ENCODE measurements at regions not wholly inside any gene's neighbourhood (a gene's known extent, or its start where the extent isn't known, plus 50 kb on each side); places are given as distances from the start of the nearest gene placed in this dataset.

DNA sequence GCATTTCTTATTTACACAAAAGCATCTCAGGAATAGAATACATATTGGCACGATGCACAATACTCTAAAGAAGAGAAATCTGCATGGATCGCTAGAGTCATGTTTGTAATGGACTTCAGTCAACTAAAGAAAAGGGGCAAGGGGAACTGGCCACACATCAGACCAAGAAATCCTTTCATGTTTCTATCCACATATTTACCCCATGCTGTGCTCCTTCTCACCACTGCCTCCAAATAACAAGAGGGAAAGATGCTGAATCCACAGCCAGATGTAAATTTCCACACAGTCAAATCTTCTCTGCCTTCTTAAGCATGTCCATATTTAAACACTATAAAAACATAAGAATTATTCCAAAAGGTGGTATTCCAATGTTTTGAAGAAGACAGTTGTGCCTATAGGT is 67.6 kb downstream of the COX18 start:
- no peak for DNase-seq

DNA sequence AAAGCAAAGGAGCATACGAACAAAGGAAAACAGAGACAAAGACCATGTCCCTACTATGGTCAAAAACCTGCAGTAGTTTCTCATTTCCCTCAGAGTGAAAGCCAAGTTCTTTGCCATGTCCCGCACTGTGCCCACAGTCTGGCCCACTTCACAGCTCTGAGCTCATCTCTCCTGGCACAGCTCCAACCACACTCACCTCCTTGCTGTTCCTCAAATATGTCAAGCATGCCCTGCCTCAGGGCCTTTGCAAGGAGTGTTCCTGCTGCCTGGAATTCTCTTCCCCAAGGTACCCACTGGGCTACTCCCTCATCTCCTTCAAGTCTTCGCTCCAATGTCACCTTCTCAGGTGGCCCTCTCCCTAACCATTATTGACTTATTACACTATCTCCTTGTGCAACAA is 72.1 kb downstream of the COX18 start:
- no peak for DNase-seq

DNA sequence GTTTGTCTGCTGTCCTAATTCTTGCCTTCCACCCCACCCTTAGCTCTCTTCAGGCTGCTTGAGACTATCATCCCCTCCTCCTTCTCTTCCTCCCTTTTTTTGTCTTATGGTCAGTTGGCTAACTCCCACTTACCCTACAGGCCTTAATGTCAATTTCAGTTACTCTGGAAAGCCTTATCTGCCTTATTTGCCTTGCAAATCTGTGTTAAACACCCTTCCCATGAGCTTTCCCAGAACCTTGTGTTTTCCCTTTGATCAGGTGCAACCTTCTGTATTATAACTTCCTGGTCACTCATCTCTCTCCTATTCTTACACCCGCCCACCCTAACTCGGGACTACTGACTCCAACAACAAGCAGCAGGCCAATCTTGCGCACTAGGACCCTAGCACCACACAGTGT is 74.8 kb downstream of the COX18 start:
- DNase-seq = no peak

DNA sequence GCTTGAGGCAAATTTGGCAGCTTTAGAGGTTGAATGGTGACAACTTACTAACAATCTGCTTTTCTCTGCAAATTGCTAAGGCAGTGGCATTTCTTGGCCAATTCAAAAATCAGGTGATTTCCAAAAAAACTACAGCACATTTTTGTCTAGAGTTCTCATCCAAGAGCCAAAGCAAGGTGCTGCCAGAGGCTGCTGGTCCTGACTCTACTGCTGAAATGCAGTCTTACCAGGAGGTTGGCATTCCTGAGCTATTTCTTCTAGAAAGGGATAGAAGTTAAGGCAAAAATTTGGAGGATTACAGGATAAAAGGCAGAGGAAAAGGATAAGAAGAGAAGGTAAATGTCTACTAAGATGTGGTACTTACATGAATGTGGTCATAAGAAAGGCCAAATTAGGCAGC is 75.6 kb downstream of the COX18 start:
- no peak for DNase-seq

DNA sequence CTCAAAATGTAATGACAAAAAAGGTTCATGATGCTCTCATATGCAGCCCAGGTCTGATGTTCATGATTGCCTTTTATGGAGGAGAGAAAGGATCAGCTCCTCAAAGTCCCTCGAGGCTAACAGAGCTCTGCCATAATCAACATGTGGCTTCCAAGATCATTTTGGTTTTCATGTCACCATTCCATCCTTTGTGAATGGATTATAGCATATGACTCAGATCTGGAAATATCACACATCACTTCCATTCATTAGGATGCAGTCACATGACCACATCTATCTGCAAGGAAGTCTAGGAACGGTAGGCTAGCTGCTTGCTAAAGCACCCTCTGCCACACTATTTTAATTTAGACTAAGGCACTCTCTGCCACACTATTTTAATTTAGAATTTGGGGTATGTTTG is 77.6 kb downstream of the COX18 start:
- no peak for DNase-seq

DNA sequence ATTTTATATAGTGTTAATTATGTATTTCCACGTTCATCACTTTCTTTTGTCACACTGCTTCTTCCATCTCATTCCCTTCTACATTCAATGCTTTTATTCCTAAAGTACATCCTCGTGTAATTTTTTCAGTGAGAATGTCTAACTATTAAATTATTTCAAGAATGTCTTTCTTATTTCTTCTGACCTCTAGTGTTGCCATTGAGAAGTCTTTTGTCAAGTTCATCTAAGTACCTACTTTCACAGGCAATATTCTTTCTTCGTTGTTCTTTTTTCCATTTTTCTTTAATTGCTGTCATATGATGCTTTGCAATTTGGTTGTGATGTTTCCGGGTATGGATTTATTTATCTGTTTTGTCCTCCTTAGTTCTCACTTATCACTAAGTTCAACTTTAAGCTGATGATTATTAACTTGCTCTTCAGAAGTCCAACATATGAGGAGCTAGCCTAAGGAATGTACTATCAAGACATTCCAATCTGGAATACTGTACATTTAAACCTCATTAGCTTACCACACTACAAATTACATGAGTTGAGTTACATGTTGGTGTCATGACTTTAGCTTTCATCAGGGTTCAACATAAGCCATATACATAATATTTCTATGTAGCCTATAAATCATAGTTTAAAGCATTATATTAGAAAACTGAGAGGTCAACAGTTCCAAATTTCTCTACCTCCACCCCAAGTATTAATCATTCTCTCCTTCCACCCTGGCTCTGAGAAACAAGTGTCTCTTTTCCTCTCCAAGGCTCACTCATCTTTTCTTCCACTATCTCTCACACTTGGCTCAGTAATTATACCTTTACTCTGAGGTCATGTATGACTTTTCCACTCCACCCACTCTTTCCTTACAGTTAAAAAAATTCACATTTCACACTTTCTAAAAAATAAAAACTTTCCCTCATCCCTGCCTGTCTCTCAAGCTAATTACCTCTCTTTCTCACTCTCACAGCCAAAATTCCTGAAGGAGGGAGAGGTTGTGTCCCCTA is 81.5 kb downstream of the COX18 start:
- no peak for DNase-seq

DNA sequence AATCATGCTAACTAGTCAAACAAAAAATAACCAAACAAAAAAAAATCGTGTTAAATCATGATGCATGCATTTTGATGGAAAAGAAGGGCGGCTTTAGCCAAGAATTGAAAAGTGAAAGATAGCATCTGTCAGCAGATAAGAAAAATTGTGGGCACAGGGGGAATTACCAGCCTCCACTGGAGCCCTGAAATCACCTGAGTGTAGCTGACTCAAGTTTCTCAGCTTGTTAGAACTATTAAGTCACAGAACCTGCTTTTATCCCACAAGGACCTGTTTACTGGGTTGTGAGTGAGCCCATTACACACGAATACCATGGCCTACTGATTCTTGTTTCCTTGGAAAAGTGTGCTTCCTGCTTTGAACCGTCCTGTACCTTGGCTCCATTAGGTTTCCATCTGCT is 85.2 kb downstream of the COX18 start:
- no peak for DNase-seq

DNA sequence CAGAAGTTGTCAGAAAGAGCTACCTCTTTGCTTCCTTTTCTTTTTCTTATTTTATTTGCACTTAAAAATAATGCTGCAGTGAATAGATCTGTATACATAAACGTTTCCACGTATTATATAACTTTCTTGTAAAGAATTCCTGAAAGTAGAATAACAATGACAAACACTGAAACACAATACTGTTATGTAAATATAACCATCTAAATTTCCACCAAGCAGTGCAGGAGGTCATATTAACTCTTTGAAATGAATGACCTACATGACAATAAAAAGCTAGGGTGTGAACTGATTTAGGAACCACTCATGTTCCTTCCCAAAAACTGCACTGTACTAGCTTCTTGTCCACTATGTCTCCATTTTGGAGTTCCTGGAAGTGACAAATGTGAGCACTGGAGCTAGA is 85.8 kb downstream of the COX18 start:
- DNase-seq = no peak

DNA sequence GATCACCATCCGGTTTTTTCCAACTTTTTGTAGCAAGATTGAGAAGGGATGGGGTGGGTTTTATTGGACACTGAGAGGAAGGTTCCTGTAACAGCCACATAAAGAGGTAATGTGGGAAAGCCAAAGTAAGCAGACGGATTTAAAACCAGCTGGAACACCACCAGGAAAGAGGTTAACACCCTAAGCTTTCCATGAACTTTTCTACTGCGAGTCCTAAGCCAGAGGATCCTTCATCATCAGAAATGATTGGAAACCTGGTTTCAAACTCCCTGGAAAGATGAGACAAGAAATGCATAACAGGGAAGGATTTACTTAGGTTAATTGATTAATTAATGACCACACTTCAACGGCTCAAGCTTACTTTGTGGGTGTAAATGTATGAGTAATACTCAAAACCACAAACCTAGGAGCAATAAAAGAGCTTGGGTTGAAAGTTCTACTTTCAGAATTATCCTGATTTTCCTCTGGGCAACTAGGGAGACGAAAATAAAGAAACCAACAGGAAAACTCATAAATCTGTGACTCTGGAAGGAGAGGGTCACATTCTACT is 91.5 kb downstream of the COX18 start:
- DNase-seq = no peak

DNA sequence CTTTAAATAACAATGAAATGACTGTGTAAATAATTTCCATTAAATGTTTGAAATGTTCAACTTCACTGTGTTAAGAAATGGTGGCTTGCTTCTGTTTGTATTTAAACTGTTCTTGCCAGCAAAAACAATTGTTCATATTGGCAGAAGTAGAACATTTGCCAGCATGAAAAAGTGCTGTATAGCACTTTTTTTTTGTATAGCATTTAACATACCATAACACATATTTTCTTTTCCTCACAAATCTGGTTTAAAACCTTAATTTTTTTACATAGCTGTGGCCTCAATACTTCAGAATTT is 94.1 kb downstream of the COX18 start:
- DNase-seq = no peak

DNA sequence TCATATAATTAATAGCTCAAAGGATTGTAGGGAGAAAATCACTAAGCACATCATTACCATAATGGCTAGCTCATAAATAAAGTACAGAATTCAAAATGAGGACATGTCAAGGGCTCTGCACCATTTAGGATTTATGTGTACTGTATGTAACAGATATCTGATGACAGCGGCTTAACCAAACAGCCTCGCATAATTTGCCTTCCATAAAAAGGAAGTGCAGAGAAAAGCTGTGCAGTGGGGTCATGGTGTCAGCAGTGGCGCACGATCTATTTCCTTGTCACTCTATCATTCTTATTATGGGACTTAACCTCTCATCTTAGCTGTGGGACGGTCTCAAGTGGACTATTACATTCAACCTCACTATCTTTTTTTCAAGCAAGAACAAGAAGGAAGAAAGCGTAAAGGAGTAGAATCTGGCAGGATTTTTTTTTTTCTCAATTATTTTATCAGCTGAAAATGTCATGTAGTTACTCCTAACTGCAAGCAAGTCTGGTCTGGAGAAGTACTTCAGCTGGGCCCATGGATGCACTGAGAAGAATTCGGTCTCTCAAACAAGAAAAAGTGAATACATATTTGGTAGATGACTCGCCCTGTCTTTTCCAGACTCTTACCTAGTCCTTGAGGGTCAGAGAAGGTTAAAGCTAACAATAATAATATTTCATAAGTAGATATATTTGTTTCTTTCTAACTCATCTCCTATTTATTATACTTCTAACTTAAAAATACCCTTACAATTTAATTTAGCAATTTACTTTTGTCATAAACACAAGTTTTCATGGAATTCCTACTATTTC is 94.6 kb downstream of the COX18 start:
- no peak for DNase-seq

DNA sequence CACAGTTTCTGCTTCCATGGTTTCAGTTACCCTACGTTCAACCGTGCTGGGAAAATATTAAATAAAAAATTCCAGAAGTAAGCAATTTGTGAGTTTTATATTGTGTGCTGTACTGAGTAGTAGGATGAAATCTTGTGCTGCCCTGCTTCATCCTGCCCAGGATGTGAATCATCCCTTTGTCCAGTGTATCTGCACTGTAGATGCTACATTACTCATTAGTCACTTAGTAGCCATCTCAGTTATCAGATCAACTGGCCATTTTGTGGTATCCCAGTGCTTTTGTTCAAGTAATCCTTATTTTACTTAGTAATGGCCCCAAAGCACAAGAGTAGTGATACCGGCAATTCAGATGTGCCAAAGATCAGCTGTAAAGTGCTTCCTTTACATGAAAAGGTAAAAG is 97.9 kb downstream of the COX18 start:
- no peak for DNase-seq

DNA sequence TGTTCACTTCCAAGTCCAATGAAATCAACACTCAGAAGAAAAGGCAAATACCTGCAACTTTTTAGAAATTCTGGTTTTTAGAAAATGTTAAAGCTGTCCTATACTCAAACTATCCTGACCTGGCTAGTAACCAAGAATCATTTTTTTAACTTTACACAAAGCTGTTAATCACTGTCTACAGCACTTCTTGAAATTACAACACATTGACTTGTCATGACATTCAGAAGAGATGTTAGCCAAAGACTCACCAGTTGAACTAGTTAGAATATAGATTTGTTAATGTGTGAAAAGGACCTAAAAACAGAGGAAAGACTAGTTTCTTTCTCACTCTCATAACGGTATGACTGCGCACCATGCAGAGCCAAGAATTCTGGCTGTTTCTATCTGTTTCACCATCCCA is 98.8 kb downstream of the COX18 start:
- DNase-seq = no peak

DNA sequence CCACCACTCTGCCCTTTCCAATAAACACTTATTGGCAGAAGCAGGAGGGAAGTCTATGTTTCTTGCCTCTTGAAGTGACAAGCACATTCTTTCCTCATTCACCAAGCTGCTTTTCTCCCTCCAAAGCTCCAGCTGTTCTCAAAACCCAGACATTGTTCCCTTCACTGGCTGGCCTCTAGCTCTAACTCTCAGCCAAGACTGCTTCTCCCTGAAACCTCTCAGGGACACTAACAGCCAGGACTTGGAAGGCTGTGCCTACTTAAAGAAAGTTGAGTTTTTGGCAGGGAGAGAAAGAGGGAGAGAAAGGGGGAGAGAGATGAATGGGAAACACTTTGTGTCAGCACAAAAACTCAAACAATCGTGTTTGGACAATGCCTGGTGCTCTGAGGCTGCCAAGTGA is 99.5 kb downstream of the COX18 start:
- DNase-seq = no peak

DNA sequence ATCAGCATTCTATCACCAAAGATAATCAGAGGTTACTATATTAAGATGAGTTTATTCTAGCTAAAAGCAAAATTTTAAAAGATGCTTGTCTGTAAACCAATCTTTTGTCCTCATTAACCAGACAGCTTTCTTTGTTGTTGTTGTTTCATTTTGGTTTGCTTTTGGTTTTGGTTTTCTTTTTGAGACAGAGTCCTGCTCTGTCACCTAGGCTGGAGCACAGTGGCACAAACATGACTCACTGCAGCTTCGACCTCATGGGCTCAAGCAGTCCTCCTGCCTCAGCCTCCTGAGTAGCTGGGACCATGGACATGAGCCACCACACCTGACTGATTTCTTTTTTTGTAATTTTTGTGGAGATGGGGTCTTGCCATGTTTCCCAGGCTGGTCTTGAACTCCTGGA is 102.9 kb downstream of the COX18 start:
- DNase-seq = no peak

DNA sequence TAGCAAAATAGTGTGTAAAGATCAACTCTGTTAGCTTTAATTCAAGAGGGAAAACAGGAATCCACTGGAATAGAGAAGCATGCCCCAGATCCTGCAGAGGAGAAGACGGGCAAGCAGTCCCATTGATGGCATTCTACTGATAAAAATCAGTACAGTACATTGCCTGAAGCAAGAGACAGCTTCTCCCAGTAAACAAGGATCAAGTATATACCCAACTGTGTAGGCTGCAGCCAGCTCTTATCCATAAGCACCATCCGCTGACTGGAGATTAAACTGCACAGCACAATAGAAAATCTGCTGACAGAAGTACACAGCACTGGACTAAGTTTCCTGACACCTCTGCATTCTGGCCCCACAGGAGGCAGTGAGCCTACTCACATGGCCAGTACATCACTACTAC is 110.1 kb downstream of the COX18 start:
- DNase-seq = no peak

DNA sequence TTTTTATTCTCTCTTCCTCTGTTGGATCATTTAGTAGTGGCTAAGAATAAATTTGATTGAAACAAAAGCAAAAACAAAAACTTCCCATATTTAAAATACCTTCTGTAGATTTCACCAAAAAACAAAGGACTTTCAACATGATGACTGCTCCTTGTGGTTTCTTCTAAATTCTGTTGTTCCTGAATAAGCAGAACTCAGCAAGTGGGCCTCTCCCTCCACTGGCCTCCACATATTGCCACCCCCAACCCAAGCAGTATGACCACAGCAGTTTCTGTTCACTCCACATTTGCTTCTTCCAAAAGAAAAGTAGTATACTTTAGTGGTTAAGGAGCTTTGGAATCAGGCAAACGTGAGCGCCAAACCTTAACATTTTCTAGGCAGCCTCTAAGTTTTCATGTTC is 114.7 kb downstream of the COX18 start:
- no peak for DNase-seq

DNA sequence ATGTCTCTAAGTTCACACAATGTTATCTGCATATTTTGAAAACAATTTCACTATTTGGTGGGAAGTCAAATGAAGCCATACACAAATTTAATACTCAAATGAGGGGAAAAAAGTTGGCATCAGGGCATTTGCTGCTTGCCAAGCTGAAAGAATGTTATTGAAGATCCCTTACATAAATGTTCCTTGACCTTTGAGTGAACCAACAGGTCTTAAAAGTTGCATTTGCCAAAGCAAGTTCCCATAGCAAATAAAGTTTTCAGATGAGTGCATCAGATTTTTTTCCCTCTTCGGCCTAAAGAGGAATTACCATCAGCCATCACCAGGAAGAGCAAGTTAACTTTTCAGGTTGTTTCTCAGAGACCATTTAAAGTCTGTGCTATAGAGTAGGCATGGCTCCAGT is 115.9 kb downstream of the COX18 start:
- no peak for DNase-seq

DNA sequence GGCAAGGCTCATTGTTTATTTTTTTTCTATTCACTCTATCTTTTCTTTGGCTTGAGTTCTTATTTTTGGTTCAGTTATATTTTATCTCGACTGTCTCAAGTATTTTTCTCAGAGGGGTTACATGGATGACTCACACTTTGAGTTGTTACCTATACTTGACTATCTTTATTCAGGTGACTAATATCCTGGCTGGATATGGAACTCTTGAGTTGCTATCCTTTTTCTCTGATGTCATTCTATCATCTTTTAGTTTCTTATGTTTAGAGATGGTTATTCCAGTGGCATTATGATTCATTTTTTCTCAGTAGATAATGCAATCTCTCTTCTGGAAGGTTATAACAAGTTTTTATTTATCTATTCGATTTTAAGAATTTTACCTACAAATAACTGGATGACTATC is 117.9 kb downstream of the COX18 start:
- DNase-seq = no peak

DNA sequence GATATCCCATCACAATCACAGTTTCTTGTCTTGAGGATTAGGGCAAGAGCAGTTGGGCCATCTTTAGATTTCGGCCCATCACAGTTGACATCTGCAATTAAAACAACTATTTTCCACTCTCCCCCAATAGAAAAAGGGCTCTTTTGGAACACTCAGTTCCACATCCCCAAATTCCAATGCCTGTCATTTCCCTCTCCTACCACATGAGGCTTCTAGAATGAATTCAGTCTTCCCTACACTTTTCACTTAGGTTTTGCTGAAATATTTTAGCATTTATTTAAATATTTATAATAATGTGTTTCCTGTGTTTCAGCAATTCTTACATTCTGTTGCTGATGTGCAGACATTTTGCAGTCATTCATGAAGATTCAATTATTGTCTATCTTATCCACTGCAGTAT is 118.4 kb downstream of the COX18 start:
- DNase-seq = no peak

DNA sequence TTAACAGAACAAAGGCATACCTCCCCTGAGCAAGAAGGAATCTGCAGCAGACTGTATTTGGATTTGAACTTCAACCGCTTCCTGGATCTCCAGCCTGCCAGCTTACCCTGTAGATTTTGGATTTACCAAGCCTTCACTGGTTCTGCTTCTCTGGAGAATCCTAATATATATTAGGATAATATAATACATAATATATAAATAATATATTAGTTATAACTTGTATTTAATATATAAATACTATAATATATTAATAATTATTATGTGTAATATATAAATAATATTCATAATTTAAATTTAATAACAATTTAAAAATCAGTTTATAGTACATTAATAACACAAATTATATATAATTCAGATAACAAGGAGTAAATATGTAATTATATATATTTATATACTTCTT is 121.4 kb downstream of the COX18 start:
- no peak for DNase-seq

DNA sequence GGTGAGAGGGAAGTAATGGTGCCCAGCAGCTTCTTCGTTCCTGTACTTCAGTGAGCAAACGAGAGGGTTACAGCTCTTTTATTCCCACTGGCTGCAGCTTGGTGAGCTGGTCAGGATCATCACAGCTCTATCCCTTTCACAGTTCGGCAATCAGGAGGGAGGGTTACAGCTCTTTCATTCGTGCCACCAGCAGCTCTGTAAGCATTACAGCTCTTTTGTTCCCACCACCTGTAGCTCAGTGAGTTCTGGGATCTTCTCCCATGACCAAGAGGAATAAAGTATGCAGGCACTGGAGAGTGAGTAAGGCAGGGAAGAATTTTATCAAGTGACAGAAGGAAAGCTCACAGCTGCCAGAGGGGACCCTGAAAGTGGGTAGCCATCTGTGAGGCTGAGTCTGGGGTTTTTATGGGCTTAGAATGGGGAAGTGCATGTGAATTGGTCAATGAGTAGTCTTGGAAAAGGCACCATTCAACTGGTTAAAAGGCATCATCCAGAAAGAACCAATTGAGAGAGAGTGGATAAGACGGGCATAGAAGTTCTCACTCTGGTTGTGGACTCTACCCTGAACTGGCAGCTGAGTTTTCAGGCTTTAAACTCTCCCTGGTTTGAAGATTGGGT is 123.7 kb downstream of the COX18 start:
- DNase-seq = no peak

DNA sequence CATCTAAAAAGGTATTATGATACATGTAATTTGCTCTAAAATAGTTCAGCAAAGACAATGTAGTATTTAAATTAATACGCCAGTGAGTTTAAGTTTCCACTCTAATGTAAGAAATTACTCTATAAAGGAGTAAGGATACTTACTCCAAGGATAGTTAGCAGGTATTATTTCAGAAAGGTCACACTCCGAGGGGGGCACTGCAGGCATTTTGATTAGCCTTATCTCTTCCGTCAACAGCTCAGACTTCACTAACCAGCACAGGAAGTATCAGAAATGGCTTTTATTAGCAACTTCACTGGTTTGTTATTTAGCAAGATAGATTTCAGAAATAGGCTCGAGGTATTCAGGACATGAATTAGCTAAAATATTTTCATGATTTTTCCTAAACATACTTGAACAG is 127.0 kb downstream of the COX18 start:
- no peak for DNase-seq

DNA sequence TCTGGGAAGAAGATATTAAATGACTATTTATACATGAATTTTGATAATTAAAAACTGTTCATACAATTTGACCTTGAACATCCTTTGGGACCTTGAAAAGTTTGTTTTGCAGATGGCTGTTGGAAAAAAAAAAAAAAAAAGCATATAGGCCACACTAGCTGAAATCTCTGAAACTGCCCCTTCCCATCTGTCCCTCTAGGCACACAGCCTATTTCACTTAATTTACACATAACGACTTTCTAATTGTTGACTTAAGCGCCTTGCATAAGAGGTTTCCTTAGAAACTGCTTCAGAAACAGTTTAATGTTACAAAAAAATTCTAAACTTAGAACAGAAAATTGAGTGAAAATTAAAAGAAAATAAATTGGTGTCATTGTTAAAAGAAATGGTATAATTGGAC is 131.0 kb downstream of the COX18 start:
- no peak for DNase-seq

Measured in stimulated activated CD8-positive, alpha-beta memory T cell treated with anti-CD3 and anti-CD28 coated beads, Interleukin-4, amount 100 ng/mL, for 48 hours (primary cell).